ENCODE measurements at regions not wholly inside any gene's neighbourhood (a gene's known extent, or its start where the extent isn't known, plus 50 kb on each side); places are given as distances from the start of the nearest gene placed in this dataset.
A peak's percentile ranks its signal among the peaks of the same experiment; 100 is the strongest.
"Not testable (repeated sequence)": the region's sequence is repeated elsewhere in the genome, so short reads cannot be mapped to it uniquely, and the experiment has no call there.

DNA sequence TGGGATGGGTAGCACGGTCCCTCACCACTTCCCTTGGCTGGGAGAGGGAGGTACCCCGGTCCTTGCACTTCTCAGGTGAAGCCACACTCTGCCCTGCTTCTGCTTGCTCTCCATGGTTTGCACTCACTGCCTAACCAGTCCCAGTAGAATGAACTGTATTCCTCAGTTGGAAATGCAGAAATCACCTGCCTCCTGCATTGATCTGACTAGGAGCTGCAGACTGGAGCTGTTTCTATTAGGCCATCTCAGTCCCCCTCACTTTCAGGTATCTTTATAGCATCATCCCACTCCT lies 264.9 kb downstream of the ZWINT start:
- DNase-seq: no peak

DNA sequence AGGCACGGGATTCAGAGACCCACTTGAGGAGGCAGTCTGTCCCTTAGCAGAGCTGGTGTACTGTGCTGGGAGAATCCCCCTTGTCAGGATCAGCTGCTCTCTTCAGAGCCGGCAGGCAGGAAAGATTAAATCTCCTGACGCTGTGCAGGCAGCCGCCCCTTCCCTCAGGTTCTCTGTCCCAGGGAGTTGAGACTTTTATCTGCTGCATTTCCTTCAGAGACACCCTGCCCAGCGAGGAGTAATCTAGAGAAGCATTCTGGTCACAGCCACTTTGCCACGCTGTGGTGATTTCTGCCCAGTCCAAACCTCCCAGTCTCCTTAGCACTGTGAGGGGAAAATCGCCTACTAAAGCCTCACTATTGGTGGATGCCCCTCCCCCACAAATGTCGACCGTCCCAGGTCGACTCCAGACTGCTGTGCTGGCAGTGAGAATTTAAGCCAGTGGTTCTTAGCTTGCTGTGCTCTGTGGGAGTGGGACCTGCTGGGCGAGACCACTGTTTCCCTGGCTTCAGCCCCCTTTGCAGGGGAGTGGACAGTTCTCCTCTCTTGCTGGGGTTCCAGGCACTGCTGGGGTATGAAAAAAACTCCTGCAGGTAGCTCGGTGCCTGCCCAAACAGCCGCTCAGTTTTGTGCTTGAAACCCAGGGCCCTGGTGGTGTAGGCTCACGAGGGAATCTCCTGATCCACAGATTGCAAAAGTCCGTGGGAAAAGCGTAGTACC lies 265.4 kb downstream of the ZWINT start:
- DNase-seq: no peak

DNA sequence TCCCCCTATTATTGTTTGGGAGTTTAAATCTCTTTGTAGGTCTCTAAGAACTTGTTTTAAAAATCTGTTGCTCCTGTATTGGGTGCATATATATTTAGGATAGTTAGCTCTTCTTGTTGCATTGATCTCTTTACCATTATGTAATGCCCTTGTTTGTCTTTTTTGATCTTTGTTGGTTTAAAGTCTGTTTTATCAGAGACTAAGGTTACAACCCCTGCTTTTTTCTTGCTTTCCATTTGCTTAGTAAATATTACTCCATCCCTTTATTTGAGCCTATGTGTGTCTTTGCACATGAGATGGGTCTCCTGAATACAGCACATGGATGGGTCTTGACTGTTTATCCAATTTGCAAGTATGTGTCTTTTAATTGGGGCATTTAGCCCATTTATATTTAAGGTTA lies 267.4 kb downstream of the ZWINT start:
- not testable (repeated sequence) for DNase-seq

DNA sequence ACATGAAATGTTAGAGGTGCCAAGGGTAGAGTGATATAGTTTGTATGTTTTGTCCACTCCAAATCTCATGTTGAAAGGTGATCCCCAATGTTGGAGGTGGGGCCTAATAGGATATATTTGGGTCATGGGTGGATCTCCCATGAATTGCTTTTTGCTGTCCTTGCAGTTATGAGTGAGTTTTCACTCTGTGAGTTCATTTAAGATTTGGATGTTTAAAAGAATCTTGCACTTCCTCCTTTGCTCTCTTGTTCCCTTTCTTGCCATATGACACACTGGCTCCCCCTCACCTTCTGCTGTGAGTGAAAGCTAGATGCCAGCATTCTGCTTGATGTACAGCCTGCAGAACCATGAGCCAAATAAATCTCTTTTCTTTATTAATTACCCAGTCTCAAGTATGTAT lies 269.2 kb downstream of the ZWINT start:
- DNase-seq: no peak

DNA sequence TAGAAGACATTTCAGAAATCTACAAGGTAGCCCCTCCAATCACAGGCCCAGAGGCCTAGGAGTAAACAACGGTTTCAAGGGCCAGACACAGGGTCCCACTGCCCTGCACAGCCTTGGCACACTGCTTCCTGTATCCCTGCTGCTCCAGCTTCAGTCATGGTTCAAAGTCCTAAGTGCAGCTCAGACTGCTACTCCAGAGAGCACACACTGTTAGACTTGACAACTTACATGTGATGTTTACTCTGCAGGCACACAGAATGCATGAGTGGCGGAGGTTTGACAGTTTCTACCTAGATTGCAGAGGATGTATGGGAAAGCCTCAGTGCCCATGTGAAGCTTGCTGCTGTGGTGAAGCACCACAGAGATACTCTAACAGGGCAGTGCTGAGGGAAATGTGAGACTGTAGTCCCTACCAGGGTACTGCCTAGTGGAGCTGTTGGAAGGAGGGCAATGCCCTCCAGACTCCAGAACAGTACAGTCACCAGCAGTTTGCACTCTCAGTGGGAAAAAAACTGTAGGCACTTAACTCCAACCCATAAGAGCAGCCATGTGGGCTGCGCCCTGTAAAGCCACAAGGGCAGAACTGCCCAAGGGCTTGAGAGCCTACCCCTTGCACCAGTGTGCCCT lies 270.0 kb downstream of the ZWINT start:
- DNase-seq: no peak

DNA sequence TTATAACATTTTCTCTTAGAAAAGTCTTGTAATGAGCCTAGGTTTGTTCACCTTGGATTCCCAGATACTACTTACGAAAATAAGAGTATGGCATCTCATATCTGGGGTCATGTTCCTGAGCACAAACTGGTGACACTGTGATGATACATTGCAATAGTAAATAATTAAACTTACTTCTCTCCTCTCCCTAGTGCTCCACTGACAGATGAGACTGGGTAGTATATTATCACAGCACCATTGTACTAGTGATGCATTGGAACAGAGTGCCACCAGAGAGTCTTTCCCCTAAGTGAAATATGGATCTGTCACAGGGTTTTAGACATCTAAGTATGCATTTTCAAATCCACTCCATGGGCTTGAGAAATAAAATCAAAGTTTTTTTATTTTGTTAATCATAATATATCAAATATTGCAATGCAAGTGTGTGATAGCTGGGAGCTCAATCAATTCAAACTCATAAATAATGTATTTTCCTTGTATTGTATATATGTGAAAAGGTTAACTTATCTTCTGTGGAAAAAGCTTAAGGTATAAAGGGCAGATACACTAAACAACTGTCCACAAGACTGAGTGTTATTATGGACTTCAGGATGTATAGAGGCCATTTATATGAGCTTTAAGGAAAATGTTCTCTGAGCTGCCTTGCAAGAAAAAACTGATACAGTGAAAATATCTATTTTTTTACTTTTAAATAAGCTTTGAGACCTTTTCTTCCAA lies 275.5 kb downstream of the ZWINT start:
- no peak for DNase-seq

DNA sequence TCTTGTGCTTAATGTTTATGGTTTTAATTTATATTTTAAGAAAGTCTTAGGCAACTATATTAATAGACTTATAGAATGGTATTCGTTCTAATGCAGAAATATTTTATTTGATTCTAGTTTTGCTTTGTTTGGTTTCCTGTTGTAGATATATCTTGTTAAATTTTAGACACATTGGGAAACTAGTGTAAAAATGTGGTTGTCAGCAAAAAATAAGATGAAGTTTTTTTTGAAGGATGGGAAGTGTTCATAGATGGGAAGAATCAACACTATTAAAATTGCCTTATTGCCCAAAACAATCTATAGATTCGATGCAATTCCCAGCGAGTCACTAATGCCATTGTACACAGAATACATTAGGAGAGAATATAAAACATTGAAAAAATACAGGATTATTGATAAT lies 278.9 kb downstream of the ZWINT start:
- no peak for DNase-seq

DNA sequence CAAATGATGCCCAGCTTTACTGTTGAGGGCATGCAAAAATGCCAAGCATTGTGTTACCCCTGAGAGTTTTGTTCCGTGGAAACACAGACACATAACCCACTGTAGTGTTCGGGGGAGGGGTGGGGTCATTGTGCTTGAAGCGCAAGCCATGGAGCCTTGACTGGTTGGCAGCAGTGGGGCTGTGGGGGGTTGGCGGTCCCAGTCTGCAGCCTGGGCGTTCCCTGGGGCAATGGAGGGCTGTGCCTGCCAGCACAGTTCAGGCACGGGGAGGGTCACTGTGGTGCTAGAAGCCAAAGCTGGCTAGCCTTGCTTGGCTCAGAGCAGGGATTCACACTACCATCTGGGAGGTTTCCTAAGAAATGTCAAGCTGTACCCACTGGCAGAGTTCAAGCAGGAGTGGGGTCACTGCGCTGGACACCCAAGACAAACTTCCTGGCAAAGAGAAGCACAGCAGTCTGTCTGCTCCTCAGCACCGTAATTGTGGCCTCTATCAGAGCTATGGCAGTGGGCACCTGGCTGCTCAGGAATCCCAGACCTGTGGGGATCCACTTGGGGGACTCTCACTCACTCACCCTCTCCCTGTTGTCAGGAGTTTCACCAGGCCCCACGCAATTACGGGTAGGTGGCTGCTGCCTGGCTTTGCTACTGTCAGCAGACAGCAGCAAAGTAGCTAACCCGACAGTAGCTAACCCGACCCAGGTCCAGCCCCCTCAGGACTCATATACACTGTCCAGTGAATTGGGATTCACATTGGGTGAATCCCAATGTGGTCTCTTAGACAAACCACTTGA lies 292.4 kb downstream of the ZWINT start:
- DNase-seq: no peak

DNA sequence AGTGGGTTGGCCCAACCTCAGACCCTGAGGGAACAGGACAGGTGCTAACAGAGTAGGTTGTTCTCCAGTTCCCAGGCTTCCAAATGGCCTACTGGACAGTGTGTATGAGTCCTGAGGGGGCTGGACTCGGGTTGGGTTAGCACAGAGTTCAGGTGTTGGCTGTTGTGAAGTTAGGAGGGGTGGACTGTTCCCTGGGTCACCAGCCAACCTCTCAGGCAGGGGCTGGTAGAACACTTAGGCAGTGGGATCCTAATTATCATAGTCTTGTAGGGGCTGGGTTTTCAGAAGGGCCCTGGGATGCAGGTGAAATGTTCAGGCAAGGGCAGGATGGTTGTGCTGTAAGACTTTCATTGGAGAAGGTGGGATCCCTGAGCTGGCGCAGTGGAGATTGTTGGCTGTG lies 293.0 kb downstream of the ZWINT start:
- no peak for DNase-seq

DNA sequence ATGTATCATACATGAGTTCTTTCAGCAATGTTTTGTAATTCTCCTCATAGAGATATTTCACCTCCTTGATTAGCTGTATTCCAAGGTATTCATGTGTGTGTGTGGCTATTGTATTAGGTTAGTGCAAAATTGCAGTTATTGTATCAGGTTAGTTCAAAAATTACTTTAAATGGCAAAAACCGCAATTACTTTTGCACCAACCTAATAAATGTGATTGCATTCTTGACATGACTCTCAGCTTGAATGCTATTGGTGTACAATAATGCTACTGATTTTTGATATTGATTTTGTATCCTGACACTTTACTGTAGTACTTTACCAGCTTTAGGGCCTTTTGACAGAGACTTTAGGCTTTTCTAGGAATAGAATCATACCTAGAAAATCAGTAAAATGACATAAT lies 297.4 kb downstream of the ZWINT start:
- no peak for DNase-seq

DNA sequence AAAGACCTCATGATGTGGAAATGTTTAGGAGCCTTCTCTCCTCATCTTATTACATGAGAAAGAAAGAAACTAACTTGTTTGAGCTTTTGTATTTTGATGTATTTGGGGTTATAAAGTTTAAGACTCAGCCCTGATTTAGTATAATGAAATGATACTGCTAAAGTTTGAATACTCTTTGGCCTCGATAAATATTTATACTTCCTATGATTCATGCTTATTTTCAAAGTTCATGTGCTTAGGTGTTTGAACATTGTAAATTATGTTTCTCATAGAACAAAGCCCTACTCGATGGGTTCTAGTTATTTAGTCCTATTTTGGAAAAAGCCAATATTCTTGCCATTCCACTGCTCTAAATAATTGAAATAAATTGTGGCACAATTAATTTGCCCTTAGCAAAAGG lies 303.2 kb downstream of the ZWINT start:
- DNase-seq: no peak

DNA sequence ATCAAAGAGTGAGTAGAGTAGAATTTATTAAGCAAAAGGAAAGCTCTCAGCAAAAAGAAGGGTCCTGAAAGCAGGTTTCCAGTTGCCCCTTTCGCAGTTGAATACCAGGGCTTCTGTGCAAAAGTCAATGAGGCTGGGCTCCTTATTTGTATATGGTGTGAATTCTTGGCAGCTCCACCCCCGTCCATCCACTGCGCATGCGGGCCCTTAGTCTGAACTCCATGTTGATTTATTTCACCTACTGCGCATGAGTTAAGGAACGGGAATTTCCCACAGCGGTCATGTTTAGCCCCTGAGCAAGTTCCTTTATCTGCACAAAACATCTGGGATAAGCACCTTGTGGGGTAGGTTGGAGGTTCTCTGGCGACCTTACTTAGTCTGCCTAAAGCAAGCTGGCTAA lies 325.6 kb downstream of the ZWINT start:
- DNase-seq: no peak

DNA sequence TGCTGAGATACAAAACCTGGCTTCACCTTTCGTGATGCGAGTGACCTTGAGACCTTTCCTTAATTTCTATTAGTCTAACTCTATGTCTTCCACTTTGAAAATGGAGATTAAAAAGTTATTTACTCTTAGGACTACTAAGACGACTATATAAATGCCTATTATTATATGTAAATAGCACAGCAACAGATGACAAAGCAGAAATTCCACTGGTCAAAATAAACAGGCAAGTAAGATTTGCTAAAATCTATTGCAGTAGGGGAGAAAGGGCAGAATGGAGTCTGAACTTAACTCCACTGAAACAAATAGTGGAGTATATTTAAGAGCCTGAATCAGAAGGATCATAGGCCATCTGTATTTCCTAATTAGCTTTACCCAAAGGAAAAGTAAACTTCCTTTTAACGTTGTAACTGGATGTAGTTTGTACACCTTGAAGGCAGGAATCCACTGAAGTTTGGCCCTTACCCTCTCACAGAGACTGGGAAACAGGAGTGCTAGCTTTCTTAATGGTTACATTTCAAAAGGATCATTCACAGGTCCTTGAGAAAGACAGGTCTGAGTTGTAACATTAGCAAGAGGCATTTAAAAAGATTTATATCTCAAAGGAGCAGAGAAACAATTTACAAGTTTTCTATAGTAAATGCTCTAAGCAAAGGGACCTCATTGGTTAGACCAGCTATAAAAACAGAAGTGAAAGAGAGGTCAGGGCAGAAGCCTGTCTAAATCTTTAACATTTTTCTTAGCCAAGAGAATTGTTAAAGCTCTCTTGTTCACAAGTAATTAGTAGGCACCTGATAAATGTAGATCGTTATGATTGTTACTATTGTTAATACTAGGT lies 332.5 kb downstream of the ZWINT start:
- no peak for DNase-seq

DNA sequence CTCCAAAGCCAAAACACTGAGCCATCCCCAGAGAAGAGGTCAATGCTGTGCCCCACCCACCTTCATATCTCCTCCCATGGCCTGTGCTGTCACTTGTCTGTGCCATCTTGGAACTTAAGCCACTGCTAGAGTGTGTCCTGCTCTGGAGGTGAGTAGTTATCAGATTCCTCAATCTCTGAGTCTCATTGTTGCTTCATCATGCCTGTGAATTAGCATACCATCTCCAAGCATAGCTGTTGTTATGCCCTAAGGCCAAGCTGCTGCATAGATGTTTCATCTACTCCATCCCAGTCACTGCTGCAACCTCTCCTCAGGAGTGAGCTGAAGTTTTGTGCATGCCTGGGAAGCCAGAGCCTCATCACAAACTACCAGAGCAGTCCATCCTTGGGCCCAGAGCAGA lies 349.0 kb downstream of the ZWINT start:
- no peak for DNase-seq

DNA sequence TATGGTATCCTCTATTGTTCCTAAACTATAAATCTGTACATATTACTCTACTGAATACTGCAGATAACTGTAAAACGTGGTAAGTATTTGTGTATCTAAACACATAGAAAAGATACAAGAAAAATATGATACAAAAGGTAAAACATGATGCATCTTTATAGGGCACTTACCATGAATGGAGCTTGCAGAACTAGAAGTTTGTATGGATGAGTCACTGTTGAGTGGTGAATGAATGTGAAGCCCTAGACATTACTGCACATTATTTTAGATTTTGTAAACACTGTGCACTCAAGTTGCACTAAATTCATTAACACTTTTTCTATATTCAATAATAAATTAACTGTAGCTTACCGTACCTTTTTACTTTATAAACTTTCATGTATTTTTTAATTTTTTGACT lies 357.5 kb downstream of the ZWINT start:
- DNase-seq: no peak

DNA sequence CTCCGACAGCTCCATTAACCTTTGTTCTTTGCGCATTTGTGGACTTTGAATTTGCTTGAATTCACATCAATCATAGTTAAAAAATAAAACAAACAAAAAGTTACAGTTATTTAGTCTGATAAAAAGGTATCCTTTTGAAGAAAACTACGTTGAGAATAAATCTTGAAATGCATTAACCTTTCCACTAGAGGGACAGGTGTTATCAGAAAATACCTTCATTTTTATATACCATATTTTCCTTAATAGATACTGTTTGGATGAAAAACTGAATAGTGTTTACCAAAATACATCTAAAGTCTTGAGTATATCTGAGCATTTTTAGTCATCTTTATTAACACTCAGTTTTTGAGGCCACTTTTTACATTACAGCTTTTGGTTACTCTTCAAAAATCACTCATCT lies 371.9 kb downstream of the ZWINT start:
- no peak for DNase-seq

DNA sequence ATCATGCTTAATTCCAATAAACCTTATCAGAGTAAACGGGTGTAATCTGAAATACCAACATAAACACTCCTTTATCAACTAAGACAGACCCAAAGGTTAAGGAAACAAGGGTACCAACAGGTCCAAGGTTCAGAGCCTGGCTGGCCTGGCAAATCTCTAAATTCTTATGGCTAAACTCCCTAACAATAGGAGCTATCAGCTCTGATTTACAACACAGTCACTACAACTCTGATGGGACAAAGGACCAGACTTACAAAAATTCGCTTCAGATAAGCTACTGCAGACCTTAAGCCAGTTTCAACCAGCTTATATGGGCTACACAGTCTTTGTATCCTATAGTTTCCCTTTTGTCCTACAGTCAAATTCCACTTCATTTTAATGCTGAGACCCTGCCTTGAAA lies 381.9 kb downstream of the ZWINT start:
- DNase-seq: no peak

DNA sequence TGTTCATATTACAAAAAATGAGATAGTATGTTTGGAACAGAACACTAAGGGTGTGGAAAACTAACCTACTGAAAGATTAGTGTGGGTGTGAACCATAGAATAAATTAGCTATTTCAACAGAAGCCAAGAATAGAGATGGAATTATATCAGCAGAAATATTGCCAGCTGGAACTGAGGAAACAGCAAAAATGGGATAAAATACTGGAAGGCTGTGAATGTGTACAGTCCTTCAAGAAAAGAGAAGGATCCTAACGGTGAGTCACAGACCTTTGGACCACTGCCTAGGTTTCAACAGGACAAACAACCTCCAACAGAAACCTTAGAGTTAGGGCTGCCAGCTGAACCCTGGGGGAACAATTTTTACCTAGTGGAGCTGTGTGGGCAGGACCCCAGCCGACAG lies 395.0 kb downstream of the ZWINT start:
- DNase-seq: no peak

DNA sequence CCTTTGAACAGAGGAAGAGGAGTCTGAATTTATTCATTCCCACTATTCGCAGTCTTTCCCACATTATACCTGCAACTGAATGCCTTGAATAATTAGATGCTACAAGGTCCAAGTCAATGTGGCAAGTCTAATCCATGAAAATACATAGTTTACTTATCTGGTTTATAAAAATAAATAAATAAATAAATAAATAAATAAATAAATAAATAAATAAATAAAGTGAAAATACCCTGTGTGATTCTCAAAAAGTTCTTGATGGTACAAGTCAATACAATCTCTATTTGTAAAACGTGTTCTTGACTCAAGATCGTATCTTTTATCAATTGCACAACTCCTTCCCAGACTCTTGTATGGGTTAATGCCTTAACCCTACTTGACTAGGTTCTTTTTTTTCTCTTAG lies 417.7 kb downstream of the ZWINT start:
- no peak for DNase-seq

DNA sequence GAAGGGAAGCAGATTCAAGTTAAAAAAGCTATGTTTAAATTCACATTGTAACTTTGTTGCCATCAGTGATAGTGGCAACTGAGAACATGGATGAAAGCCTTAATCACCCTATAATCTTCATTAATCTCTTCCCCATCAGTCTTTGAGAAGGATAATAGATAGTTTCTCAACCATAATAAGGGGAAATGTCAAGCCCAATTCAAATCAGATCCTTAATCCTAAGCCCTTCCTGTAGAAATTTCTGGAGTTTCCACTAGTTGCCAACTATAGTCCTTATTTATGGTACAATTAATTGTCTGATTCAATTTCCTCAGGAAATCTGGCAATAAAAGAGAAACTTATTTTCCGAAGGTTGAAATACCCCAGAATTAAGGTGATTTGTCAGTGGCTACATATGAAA lies 431.8 kb downstream of the ZWINT start:
- DNase-seq: no peak

DNA sequence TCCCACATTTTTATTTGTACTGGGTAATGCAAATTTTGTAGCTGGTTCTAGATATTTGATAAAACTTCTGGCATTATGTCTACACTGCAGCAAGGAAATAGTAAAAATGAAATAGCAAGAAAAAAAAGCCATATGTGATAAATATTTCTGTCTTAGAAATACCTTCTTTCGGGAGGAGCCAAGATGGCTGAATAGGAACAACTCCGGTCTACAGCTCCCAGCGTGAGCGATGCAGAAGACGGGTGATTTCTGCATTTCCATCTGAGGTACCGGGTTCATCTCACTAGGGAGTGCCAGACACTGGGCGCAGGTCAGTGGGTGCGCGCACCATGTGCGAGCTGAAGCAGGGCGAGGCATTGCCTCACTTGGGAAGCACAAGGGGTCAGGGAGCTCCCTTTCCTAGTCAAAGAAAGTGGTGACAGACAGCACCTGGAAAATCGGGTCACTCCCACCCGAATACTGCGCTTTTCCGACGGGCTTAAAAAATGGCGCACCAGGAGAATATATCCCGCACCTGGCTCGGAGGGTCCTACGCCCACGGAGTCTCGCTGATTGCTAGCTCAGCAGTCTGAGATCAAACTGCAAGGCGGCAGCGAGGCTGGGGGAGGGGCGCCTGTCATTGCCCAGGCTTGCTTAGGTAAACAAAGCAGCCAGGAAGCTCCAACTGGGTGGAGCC lies 461.4 kb downstream of the ZWINT start:
- peak; percentile 15 for DNase-seq

DNA sequence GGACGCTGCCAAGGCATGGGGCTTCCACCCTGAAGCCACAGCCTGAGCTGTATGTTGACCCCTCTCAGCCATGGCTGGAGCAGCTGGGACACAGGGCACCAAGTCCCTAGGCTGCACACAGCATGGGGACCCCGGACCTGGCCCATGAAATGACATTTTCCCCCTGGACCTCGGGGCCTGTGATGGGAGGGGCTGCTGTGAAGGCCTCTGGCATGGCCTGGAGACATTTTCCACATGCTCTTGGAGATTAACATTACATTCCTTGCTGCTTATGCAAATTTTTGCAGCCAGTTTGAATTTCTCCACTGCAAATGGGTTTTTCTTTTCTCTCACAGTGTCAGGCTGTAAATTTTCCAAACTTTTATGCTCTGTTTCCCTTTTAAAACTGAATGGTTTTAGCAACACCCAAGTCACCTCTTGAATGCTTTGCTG lies 463.6 kb downstream of the ZWINT start:
- no peak for DNase-seq
